H9 (cell line): ENCODE measurements at regions not wholly inside any gene's neighbourhood (a gene's known extent, or its start where the extent isn't known, plus 50 kb on each side); places are given as distances from the start of the nearest gene placed in this dataset.

Experiments used
- DNase-seq: peaks from one replicate; pipeline ENCODE4 v3.0.0-alpha.2; 2017
- H2AFZ ChIP-seq: one replicate; pipeline ENCODE4 v1.6.1; 2013; ENCODE audit warnings: mild to moderate bottlenecking, low read length, control low read depth, moderate library complexity
- H2AK5ac ChIP-seq: 2 replicates; pipeline ENCODE4 v1.6.1; 2013; ENCODE audit warnings: low read length, control low read depth, mixed read lengths; ENCODE audit not compliant: insufficient read length
- H2BK120ac ChIP-seq: one replicate; pipeline ENCODE4 v1.6.1; 2013; ENCODE audit warnings: low read depth, mild to moderate bottlenecking, low read length, control low read depth, inconsistent platforms; ENCODE audit not compliant: poor library complexity, severe bottlenecking
- H2BK12ac ChIP-seq: 2 replicates; pipeline ENCODE4 v1.6.1; 2013; ENCODE audit warnings: low read length, control low read depth, mixed read lengths, low read depth; ENCODE audit not compliant: insufficient read length
- H2BK15ac ChIP-seq: 2 replicates; pipeline ENCODE4 v1.6.1; 2013; ENCODE audit warnings: low read depth, low read length, control low read depth
- H2BK20ac ChIP-seq: one replicate; pipeline ENCODE4 v1.6.1; 2013; ENCODE audit warnings: low read depth, mild to moderate bottlenecking, low read length, control low read depth, inconsistent platforms; ENCODE audit not compliant: poor library complexity, severe bottlenecking
- H2BK5ac ChIP-seq: 2 replicates; pipeline ENCODE4 v1.6.1; 2013; ENCODE audit warnings: low read length, control low read depth, mixed read lengths; ENCODE audit not compliant: insufficient read length
- H3K14ac ChIP-seq: 2 replicates; pipeline ENCODE4 v1.6.1; 2013; ENCODE audit warnings: low read length, control low read depth; ENCODE audit not compliant: insufficient read depth
- H3K18ac ChIP-seq: 2 replicates; pipeline ENCODE4 v1.6.1; 2013; ENCODE audit warnings: low read depth, mild to moderate bottlenecking, mixed read lengths, low read length, control low read depth; ENCODE audit not compliant: insufficient read length
- H3K23ac ChIP-seq: 2 replicates; pipeline ENCODE4 v1.6.1; 2013; ENCODE audit warnings: low read length, control low read depth, mixed read lengths, low read depth; ENCODE audit not compliant: insufficient read length
- H3K23me2 ChIP-seq: 2 replicates; pipeline ENCODE4 v1.6.1; 2013; ENCODE audit warnings: low read depth, mild to moderate bottlenecking, mixed read lengths, low read length, control low read depth; ENCODE audit not compliant: insufficient read length, poor library complexity, severe bottlenecking
- H3K27ac ChIP-seq: 2 replicates; pipeline ENCODE4 v1.5.1; 2013; ENCODE audit warnings: low read length, control low read depth, mixed read lengths, low read depth; ENCODE audit not compliant: insufficient read length
- H3K27me3 ChIP-seq: 2 replicates; pipeline ENCODE4 v1.6.1; 2013; ENCODE audit warnings: low read length, control low read depth, inconsistent platforms; ENCODE audit not compliant: insufficient read depth
- H3K4ac ChIP-seq: 2 replicates; pipeline ENCODE4 v1.6.1; 2013; ENCODE audit warnings: low read depth, mild to moderate bottlenecking, control low read depth, inconsistent platforms, low read length, moderate library complexity
- H3K4me1 ChIP-seq: 2 replicates; pipeline ENCODE4 v1.6.1; 2013; ENCODE audit warnings: low read length, control low read depth, inconsistent platforms; ENCODE audit not compliant: insufficient read depth
- H3K4me2 ChIP-seq: 2 replicates; pipeline ENCODE4 v1.6.1; 2013; ENCODE audit warnings: low read length, control low read depth, mixed read lengths; ENCODE audit not compliant: insufficient read length, insufficient read depth
- H3K56ac ChIP-seq: 2 replicates; pipeline ENCODE4 v1.6.1; 2013; ENCODE audit warnings: low read depth, mild to moderate bottlenecking, mixed read lengths, low read length, control low read depth; ENCODE audit not compliant: insufficient read length
- H3K79me1 ChIP-seq: 2 replicates; pipeline ENCODE4 v1.6.1; 2013; ENCODE audit warnings: low read depth, mild to moderate bottlenecking, moderate library complexity, low read length, control low read depth, inconsistent platforms; ENCODE audit not compliant: insufficient read depth, poor library complexity, severe bottlenecking
- H3K79me2 ChIP-seq: 2 replicates; pipeline ENCODE4 v1.6.1; 2013; ENCODE audit warnings: low read length, control low read depth, inconsistent platforms; ENCODE audit not compliant: insufficient read depth
- H3K9ac ChIP-seq: 2 replicates; pipeline ENCODE4 v1.6.1; 2013; ENCODE audit warnings: low read length, control low read depth, mixed read lengths; ENCODE audit not compliant: insufficient read length; ENCODE audit errors: extremely low read depth
- H3K9me3 ChIP-seq: one replicate; pipeline ENCODE4 v1.6.1; 2013; ENCODE audit warnings: low read depth, low read length, inconsistent platforms; ENCODE audit not compliant: control insufficient read depth
- H3T11ph ChIP-seq: one replicate; pipeline ENCODE4 v1.6.1; 2013; ENCODE audit warnings: mild to moderate bottlenecking, low read length, control low read depth, inconsistent platforms
- H4K20me1 ChIP-seq: one replicate; pipeline ENCODE4 v1.6.1; 2013; ENCODE audit not compliant: control insufficient read depth, insufficient read length, insufficient read depth
- H4K5ac ChIP-seq: 2 replicates; pipeline ENCODE4 v1.6.1; 2013; ENCODE audit warnings: low read depth, mild to moderate bottlenecking, mixed read lengths, low read length, control low read depth; ENCODE audit not compliant: insufficient read length
- H4K8ac ChIP-seq: replicated peaks from 2 replicates; pipeline ENCODE4 v1.6.1; 2013; ENCODE audit warnings: low read length, control low read depth, mixed read lengths, low read depth; ENCODE audit not compliant: insufficient read length
- H4K91ac ChIP-seq: 2 replicates; pipeline ENCODE4 v1.6.1; 2013; ENCODE audit warnings: low read depth, mild to moderate bottlenecking, moderate library complexity, mixed read lengths, low read length, control low read depth; ENCODE audit not compliant: insufficient read length
- H3K27ac Mint-ChIP-seq, 3 experiments: 2 replicates in 2 of 3; 3 replicates in 1 of 3; pipeline ENCODE4 v1.8.0; 2020 to 2021; ENCODE audit warnings: mixed read lengths in 3 of 3, mild to moderate bottlenecking in 1 of 3, moderate library complexity in 1 of 3
- H3K27me3 Mint-ChIP-seq: 2 replicates; pipeline ENCODE4 v1.8.0; 2021; ENCODE audit warnings: low read depth, mild to moderate bottlenecking, moderate library complexity, mixed read lengths
- H3K36me3 Mint-ChIP-seq, 3 experiments: 2 replicates in 2 of 3; 3 replicates in 1 of 3; pipeline ENCODE4 v1.8.0; 2020 to 2021; ENCODE audit warnings: low read depth in 3 of 3, mixed read lengths in 3 of 3; ENCODE audit not compliant: insufficient read depth in 1 of 3
- H3K4me1 Mint-ChIP-seq, 2 experiments: 2 replicates each; pipeline ENCODE4 v1.8.0; 2020; ENCODE audit warnings: mixed read lengths in 2 of 2
- H3K4me3 Mint-ChIP-seq, 2 experiments: 2 replicates in 1 of 2; 3 replicates in 1 of 2; pipeline ENCODE4 v1.8.0; 2020 to 2021; ENCODE audit warnings: mild to moderate bottlenecking in 2 of 2, mixed read lengths in 2 of 2, moderate library complexity in 1 of 2
- H3K9me3 Mint-ChIP-seq, 2 experiments: 2 replicates in 1 of 2; 3 replicates in 1 of 2; pipeline ENCODE4 v1.8.0; 2020; ENCODE audit warnings: mild to moderate bottlenecking in 2 of 2, mixed read lengths in 2 of 2, moderate library complexity in 1 of 2
- CTCF ChIP-seq: fragments of 200-600 bp; sonication (generic); conservative IDR thresholded peaks from 3 replicates; pipeline ENCODE4 v1.8.0; 2021; ENCODE audit warnings: antibody characterized with exemption, mild to moderate bottlenecking
- WGBS: extraction: QIAGEN DNeasy Blood & Tissue Kit; methylation state at CpG from one replicate; pipeline ENCODE4 v1.1.7; 2013; ENCODE audit warnings: missing lambda C conversion rate, low lambda C conversion rate, mixed read lengths; ENCODE audit not compliant: insufficient read length; ENCODE audit errors: extremely low coverage; 5-methylcytosine and 5-hydroxymethylcytosine counted together

DNA sequence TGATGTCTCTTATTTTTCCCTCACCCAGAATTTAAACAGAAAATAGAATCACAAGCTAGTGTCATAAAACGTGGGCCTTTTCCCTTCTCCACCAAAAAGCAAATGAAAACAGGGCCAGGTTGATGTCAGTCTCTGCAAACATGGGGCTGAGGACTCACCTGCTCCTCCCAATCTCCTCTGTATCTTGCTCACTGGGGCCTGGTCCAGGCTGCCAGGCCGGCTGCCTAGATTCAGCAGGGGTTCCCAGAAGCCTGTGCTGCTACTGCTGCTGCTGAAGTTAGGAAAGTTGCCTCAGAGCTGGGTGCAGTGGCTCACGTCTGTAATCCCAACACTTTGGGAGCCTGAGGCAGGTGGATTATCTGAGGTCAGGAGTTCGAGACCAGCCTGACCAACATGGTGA lies 84.3 kb downstream of the PCDH1 start:
- Histone ChIP-seq H3K4me1 (0 out of 2 replicates have a peak, but pooled peaks cover 5% of the 10 kb centered on the region), H3K14ac (no peak overlapping the region), H3K27ac (no peak overlapping the region), H3T11ph (no peak overlapping the region), H3K4me2 (no peak overlapping the region), H4K91ac (no peak overlapping the region), H4K5ac (no peak overlapping the region), H2BK120ac (no peak overlapping the region), H2AK5ac (no peak overlapping the region), H3K23me2 (no peaks in the 10 kb centered on the region), H2AFZ (no peak overlapping the region), H4K8ac (no peak overlapping the region), H3K27me3 (no peaks in the 10 kb centered on the region), H3K9me3 (no peaks in the 10 kb centered on the region), H2BK12ac (no peak overlapping the region), H2BK5ac (no peak overlapping the region), H3K79me2 (no peaks in the 10 kb centered on the region), H2BK15ac (no peak overlapping the region), H4K20me1 (no peaks in the 10 kb centered on the region), H3K18ac (no peak overlapping the region), H3K56ac (no peak overlapping the region), H2BK20ac (no peak overlapping the region), H3K4ac (no peak overlapping the region), H3K79me1 (no peaks in the 10 kb centered on the region), H3K23ac (no peak overlapping the region), H3K9ac (no peak overlapping the region)
- WGBS = no CpG with 5 or more reads among the region's 4 CpGs
- Mint-ChIP-seq H3K27me3 (peaks cover 5% of the 10 kb centered on the region), H3K4me3 (no peak overlapping the region), H3K4me1 (peaks cover 24 to 35% of the 10 kb centered on the region in 2 experiments), H3K27ac (no peak overlapping the region), H3K9me3 (no peaks in the 10 kb centered on the region), H3K36me3 (no peaks in the 10 kb centered on the region)
- no peak for DNase-seq
- no peak for TF ChIP-seq CTCF
